ENCODE measurements at regions not wholly inside any gene's neighbourhood (a gene's known extent, or its start where the extent isn't known, plus 50 kb on each side); places are given as distances from the start of the nearest gene placed in this dataset.
"Not testable (repeated sequence)": the region's sequence is repeated elsewhere in the genome, so short reads cannot be mapped to it uniquely, and the experiment has no call there.

GRCh38 chr4:175273995-175274753, 356.0 kb downstream of the ADAM29 start:
- DNase-seq (ENCODE audit: low read depth in 2 of 3, low spot score in 2 of 3) = no peak

- DNase-seq (ENCODE audit: low read depth in 2 of 3, low spot score in 2 of 3) = no peak
Measured at GRCh38 chr4:175277816-175278215, 359.7 kb downstream of the ADAM29 start.

GRCh38 chr4:175280153-175280552, 362.0 kb downstream of the ADAM29 start:
- DNase-seq (ENCODE audit: low read depth in 2 of 3, low spot score in 2 of 3) = no peak

- DNase-seq (ENCODE audit: low read depth in 2 of 3, low spot score in 2 of 3) = no peak
Measured at GRCh38 chr4:175281894-175282293, 363.7 kb downstream of the ADAM29 start.

GRCh38 chr4:175282407-175282806, 364.2 kb downstream of the ADAM29 start:
- DNase-seq (ENCODE audit: low read depth in 2 of 3, low spot score in 2 of 3) = no peak

GRCh38 chr4:175290401-175290800, 372.2 kb downstream of the ADAM29 start:
- no peak for DNase-seq (ENCODE audit: low read depth in 2 of 3, low spot score in 2 of 3)

- no peak for DNase-seq (ENCODE audit: low read depth in 2 of 3, low spot score in 2 of 3)
Measured at GRCh38 chr4:175297965-175298565, 379.9 kb downstream of the ADAM29 start.

- no peak for DNase-seq (ENCODE audit: low read depth in 2 of 3, low spot score in 2 of 3)
Measured at GRCh38 chr4:175306436-175306835, 388.3 kb downstream of the ADAM29 start.

- DNase-seq (ENCODE audit: low read depth in 2 of 3, low spot score in 2 of 3) = no peak
Measured at GRCh38 chr4:175307326-175307725, 389.2 kb downstream of the ADAM29 start.

- no peak for DNase-seq (ENCODE audit: low read depth in 2 of 3, low spot score in 2 of 3)
Measured at GRCh38 chr4:175308236-175308635, 390.1 kb downstream of the ADAM29 start.

- DNase-seq (ENCODE audit: low read depth in 2 of 3, low spot score in 2 of 3) = no peak
Measured at GRCh38 chr4:175309041-175309440, 390.9 kb downstream of the ADAM29 start.

- DNase-seq (ENCODE audit: low read depth in 2 of 3, low spot score in 2 of 3) = no peak
Measured at GRCh38 chr4:175325230-175325629, 407.1 kb downstream of the ADAM29 start.

- no peak for DNase-seq (ENCODE audit: low read depth in 2 of 3, low spot score in 2 of 3)
Measured at GRCh38 chr4:175326796-175327195, 408.6 kb downstream of the ADAM29 start.

GRCh38 chr4:175330236-175330635, 412.1 kb downstream of the ADAM29 start:
- no peak for DNase-seq (ENCODE audit: low read depth in 2 of 3, low spot score in 2 of 3)

- DNase-seq (ENCODE audit: low read depth in 2 of 3, low spot score in 2 of 3) = no peak
Measured at GRCh38 chr4:175330652-175331051, 412.5 kb downstream of the ADAM29 start.

- no peak for DNase-seq (ENCODE audit: low read depth in 2 of 3, low spot score in 2 of 3)
Measured at GRCh38 chr4:175335331-175335730, 417.2 kb downstream of the ADAM29 start.

GRCh38 chr4:175336570-175336969, 418.4 kb downstream of the ADAM29 start:
- not testable (repeated sequence) for DNase-seq (ENCODE audit: low read depth in 2 of 3, low spot score in 2 of 3)

- DNase-seq (ENCODE audit: low read depth in 2 of 3, low spot score in 2 of 3) = no peak
Measured at GRCh38 chr4:175339100-175339707, 421.0 kb downstream of the ADAM29 start.

GRCh38 chr4:175341203-175341755, 423.1 kb downstream of the ADAM29 start:
- DNase-seq (ENCODE audit: low read depth in 2 of 3, low spot score in 2 of 3) = no peak

- no peak for DNase-seq (ENCODE audit: low read depth in 2 of 3, low spot score in 2 of 3)
Measured at GRCh38 chr4:175346376-175346775, 428.2 kb downstream of the ADAM29 start.

- no peak for DNase-seq (ENCODE audit: low read depth in 2 of 3, low spot score in 2 of 3)
Measured at GRCh38 chr4:175350246-175350645, 432.1 kb downstream of the ADAM29 start.

- no peak for DNase-seq (ENCODE audit: low read depth in 2 of 3, low spot score in 2 of 3)
Measured at GRCh38 chr4:175351473-175351872, 433.3 kb downstream of the ADAM29 start.
